GM19395 (cell line): ENCODE measurements at regions not wholly inside any gene's neighbourhood (a gene's known extent, or its start where the extent isn't known, plus 50 kb on each side); places are given as distances from the start of the nearest gene placed in this dataset.
"Not testable (repeated sequence)": the region's sequence is repeated elsewhere in the genome, so short reads cannot be mapped to it uniquely, and the experiment has no call there.

Experiments
- ATAC-seq: cut with Tn5 transposase; IDR thresholded peaks from one replicate; pipeline ENCODE4 v1.9.1; 2021; ENCODE audit warnings: mild to moderate bottlenecking, moderate library complexity; ENCODE audit not compliant: unreplicated experiment

DNA sequence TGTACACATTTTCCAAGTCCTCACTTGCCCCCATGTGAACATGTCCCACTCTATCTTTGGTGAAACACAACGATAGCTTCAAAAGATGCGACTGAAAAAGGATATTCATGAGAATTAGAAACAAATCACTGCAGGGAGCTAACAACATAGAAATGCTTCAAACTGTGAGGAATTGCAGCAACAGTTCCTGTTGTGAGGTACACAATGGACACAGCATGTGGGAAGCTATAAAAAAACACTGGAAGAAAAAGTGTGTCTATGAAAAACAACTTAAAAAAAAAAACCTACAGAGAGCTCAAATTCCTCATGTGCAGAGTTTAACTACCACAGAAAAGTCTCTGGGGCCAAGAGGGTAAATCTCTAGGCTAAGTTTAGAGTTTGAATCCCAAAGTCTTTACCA lies 51.6 kb upstream of the BLTP1 start:
- ATAC-seq = no peak

DNA sequence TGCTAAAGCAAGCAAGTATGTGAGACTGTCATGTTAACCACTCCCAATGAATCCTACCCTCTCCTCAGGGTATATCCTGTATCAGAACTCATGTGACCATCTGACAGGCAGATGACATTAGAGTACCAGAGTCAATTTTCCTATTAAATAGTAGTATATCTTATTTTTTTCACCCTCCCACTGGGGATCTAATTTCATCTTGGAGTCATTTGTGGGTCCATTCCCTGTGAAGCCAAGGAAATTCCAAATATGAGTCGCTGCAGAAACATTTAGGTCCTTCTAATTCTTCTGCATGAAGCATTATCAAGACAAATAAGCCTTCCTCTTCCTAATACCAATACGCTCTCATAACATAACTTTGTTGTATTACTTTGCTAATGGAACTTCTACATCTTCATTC lies 52.2 kb upstream of the BLTP1 start:
- ATAC-seq = no peak

DNA sequence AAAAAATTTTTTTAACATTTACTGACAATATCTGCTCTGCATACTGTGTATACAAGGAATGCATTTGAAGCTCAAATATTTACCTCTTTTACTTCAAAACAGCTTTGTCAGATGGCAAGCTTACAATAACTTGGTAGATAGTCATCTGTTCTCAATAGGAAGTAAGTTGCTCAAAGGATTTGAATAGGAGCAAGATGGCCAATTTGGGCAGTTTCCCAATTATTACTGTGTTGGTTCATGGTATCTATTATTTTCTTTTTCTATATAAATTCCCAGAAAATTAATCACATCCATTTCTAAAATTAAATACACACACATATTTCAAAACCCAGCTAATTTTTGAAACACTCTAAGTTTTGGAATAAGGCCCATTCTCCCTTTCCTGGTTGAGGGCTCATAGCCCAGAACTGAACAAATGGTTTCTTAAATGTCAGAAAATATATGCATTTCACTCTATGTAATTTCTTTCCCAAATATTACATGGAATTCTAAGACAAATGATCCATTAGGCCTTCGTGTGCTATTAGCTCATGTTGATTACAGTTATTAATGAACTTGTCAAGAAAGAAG lies 60.2 kb upstream of the BLTP1 start:
- ATAC-seq = no peak

DNA sequence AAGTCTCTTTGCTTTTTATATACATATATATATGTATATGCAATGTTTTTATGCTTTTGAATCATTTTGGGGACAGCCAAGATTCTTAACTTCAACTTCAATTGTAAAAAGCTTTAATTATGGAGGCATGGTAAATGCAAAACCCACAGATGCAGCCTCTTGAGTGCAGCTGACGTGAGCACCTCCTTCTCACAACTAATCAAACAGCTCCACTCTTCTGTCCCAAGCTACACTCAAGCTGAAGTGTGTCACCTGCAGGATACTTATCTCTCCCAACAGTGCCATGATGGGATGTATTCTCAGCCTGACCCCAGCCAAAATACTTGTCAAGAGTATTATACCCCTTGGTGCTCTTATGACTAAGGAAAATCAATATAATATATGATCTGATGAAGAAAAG lies 60.7 kb upstream of the BLTP1 start:
- no peak for ATAC-seq

DNA sequence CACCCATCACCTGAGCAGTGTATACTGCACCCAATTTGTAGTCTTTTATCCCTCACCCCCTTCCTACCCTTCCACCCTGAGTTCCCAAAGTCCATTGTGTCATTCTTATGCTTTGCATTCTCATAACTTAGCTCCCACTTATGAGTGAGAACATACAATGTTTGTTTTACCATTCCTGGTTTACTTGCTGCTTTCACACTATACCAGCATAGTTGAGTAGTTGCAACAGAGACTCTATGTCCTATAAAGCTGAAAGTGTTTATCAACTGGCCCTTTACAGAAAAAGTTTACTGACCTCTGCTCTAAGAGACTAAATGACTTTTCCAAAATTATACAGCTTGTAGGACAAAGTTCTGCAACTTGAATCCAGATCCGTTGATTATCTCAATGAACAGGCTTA lies 61.1 kb upstream of the BLTP1 start:
- ATAC-seq = no peak

DNA sequence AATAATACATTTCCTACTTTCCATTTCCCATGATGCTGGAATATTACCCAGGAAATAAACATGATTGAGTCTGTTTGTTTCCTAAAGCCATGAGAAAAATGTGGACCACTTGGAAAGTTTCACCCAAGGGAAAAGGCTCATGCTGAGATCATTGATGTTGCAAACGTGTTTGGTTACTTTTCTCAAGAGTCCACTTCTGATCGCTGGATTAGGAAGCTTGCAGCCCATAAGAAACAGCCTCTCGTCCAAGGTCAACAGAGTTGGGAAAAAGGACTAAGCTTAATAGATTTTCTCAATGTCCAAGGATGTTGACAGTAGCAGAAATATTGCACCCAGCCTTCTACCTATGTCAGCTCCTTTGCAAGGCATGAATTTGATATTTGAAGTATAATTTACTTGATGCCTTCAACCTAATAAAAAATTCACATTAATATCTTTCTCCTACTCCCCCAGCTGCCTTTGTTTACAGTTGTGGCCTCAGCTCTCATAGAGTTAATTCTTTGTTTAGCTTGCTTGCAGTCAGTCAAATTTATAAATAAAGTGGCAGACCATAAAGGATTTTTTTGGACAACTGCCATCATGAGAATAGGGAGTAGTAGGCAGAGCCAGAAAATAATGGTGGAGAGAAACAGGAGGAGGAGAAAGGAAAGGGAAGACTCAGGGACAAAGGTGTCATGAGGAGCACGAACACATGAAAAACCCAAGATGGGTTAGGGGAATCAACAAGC lies 65.6 kb upstream of the BLTP1 start:
- no peak for ATAC-seq

DNA sequence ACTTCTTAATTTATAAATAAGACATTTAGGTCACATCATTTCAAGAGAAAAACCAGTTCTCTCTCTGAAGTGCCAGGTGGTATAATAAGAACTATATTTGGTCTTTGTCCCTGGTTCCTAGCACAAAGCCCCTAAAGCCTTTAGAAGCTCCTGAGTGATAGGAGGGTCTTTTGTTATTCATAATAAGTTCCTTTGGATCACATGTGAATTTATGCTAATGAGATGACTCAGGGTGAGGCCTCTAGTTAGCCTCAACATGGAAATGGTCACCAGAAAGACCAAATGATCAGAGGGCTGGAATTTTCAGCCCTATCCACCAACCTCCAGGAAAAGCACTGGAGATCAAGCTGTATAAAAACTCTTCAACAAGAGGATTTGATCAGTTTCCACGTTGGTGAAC lies 68.1 kb upstream of the BLTP1 start:
- no peak for ATAC-seq

DNA sequence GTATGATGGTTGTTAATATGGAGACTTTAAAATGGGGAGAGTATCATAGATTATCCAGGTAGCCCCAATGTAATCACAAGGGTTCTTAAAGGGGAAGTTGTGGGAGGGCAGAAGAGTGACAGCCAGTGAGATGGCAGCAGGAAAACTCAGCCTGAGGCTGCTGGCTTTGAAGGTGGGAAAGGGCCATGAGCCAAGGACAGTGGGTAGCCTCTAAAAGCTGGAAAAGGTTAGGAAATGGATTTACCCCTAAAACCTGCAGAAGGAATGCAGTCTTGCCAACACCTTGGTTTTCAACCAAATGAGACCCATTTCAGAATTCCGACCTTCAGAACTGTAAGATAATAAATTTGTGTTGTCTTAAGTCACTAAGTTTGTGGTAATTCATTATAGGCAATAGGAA lies 68.8 kb upstream of the BLTP1 start:
- no peak for ATAC-seq

DNA sequence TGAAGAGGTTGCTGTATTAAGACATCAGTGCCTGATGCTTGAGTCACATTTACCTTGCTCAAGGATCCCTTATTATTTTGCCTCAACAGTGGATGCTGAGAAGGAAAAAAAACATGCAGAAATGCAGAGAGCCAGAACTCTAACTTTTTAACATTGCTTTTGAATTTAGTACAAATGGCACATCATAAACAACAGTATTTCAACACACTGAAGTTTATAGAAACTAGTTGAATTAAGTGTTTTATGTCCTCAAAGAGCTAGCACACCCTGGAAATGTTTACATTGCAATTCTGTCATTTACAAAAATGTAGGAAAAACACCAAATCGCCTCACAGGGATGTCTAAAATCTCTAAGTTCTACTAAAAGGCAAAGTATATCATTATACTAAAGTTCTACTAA lies 69.5 kb upstream of the BLTP1 start:
- no peak for ATAC-seq

DNA sequence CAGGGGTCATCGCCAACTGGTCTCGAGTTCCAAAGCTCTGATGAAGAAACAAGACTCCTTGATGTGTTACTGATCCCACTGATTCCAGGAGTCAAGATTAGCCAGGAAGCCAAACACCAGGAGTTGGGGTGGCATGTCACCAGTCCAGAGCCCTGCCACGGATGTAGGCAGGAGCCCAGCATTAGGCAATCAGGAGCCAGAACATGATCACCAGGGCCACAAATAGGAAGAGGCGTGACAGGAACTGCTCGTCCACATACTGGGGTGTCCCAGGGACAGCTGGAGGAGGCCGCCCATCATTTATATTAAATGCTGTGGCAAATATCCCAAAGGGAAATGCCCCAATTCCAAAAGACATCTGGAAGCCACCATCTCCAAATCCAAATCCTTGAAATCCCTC lies 74.5 kb upstream of the BLTP1 start:
- ATAC-seq = not testable (repeated sequence)

DNA sequence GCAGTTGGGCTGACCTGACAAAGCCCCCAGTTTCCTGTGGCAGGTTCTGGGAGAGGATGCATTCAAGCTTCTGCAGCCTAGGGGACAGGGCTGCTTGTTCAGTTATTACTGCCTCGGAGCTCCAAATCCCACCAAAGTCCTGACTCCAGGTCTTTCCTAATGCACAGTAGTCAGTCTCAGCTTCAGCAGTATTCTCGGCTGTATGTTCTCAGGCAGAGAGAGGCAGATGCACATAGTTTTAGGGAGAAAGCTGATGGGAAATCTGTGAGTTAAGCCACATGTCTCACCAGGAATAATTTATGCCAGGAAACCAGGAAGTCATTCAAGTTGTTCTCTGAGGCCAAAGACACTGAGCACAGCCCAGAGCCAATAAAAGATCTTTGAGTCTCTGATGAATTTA lies 75.3 kb upstream of the BLTP1 start:
- ATAC-seq = not testable (repeated sequence)

DNA sequence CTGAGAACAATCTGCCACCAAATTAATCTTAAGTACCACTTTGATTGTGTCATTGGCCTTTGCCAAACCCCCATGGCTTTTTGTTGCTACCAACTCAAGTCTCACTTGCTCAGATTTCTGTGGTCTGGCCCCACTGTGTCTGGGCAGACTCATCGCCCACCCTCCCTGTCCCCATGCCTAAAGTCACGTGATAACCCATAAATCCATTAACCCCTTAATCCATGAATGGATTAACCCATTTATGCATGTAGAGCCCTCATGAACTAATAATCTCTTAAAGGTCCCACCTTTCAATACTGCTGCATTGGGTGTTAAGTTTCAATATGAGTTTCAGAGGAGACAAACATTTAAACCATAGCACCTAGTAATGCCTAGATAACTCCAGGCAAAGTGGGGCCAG lies 78.5 kb upstream of the BLTP1 start:
- ATAC-seq = no peak

DNA sequence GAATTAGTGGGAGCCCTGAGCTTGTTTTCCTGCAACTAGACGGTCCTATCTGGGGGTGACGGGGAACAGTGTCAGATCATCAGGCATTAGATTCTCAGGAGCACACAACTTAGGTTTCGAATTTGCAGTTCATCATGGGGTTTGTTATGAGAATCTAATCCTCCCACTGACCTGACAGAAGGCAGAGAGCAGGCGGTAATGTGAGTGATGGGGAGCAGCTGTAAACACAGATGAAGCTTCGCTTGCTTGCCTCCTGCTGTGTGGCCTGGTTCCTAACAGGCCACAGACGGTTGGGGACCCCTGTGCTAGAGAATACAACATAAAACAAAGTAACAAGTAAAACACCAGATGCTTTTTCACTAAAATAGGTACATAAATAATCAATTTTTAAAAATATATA lies 86.2 kb upstream of the BLTP1 start:
- no peak for ATAC-seq

DNA sequence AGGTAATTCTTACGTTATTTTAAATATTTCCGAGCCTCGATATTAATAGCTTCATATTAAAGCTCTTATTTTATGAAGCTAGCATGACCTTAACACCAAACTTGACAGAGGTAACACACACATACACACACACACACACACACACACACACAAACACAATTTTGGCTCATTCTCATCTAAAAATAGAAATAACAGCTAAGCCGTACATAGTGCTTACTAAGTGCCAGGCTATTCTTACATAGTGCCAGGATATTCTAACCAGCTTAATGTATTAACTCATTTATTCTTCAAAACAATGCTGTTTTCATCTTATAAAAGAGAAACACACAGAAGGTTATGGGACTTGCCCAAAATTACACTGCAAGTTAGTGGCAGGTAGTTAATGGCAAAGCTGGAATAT lies 87.0 kb upstream of the BLTP1 start:
- ATAC-seq = no peak

DNA sequence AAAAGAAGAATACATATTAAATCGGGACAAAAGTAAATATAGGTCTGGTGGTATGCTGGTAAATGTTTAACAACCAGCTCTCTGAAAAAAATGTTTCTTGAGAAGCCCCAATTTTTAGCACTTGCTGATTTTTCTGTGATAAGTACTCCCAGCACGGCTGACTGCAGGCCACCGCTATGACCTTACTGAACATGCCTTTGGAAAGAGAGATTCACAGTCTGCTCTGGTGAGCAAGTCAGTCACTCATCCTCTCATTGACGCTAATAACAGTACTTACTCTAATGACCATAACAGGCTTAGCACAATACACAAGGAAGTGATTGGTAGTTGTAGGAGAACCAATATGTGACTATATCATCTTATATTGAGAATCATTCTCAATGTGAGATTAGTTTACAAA lies 98.9 kb upstream of the BLTP1 start:
- no peak for ATAC-seq

DNA sequence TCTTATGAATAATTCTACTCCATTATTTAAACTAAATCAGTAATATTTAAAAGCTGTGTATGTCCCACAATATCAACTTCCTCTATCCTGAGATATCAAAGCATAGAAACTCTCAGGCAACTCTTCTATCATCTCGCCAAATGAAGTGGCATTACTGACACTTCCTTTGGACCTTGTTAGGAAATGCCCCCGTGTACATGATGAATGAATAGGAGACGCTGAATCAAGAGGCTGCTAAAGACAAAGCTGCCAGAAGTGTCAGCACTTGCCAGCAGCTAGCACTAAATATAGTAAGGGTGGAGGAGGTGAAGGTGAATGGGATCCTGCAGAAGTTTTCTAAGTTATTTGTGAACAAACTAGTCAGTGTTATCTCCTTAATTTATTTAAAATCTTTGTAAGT lies 99.5 kb upstream of the BLTP1 start:
- no peak for ATAC-seq

DNA sequence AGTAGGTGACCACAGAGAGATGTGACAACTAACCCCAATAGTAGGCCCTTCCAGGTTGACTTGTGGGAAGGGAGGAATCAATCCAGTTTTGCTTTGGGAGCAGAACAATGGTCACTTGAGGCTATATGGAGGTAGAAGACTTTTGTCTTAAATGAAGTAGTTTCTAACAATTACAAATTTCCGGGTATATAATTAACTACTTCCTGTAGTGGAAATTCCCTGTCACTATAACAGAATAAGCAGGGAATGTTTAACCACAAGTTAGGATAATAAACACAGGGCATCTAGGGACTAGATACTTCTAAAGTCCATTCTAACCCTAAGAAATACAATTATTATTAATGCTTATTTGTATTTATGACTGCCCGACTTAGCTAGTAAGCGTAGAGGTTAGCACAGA lies 99.0 kb upstream of the TRPC3 start:
- no peak for ATAC-seq

DNA sequence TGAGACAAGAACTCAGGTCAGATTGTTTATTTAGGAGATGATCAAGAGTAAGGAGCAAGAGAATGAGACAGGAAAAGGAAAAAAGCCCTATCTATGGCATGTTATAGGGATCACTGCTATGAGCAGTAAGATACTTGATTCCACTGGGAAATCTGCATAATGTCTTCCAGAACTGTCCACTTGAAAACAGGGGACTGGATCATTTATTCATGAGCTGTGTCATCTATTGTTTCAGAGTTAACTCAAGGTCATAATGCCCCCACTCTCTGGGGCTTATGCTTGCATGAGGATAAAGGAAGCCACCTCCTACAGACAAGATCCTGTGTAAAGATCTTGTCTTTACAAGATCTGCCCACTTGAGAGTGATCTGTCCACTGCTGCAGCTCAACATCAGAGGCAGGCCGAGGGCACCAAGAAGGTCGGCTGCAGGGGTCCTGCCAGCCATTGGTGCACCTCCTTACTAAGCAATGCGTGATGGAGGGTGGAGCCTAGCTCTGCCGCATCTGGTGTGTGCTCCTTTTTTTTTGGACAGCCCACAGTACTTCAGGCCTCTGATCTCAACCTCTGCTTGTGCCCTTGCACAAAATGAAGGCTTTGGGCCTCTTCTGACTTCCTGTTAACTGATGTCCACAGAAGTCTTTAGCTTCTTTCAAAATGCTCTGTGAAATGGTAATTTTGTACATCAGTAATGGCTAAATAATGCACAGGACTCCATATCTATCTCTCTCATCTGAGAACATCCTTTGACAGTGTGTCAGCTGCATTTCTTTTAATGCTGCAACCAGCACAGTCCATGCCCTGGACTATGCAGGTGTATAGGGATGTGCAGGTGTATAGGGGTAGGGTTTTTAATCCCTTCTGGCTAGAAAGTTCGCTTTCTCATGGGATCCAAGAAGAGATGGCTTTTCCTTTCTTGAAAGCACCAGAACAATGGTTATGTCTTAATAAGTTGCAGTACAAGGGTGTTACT lies 95.9 kb upstream of the TRPC3 start:
- ATAC-seq = no peak

DNA sequence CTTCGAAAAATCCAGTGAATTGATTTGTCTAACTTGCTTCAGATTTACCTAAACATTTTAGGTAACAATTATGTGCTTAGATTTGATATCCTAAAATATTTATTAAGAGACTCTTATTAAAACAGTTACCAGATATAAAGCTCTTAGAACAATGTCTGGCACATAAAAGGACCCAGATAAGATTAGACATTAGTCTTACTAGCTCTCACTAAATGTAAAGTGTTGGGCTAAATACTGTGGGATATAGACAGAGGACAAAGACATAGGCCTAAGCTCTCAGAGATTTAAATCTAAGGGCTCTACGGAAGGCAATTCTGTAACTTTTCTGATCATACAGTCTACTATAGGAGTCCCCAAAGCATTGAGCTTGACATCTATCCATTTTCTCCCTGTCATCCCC lies 94.4 kb upstream of the TRPC3 start:
- no peak for ATAC-seq

DNA sequence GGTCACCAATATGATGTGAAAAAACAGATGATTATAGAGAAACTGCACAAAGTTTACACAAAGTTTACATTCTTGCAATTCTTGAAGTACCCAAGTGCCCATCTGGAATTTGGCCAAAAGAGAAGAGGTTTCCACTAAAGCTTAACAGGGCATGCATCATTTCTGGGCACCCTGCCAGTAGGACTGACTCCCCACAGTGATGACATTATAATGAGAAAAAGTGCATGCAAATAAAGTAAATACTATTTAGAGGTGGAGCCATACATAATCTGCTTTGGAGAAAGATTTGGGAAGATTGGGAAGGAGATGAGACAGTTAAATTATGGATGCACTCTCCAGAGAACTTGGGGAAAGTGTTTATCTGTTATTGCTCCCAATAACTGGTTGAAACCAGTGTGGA lies 93.7 kb upstream of the TRPC3 start:
- no peak for ATAC-seq

DNA sequence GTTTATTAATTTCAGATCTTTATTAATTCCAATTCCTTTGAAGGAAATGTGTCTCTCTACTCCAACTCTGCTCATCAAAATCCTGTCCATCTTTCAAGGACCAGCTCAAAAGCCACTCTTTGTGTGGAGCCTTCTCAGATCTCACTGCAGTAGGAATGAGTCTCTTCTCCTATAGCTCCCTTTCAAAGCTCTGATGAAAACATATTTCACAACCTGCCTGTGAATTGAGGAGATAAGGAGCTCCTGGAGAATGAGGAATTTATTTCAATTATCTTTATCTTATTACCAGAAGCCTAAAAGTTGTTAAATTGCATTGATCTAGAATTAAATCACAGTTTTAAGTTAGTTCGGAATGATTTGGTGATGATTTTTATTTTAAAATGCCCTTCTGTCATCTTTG lies 92.6 kb upstream of the TRPC3 start:
- ATAC-seq = no peak

DNA sequence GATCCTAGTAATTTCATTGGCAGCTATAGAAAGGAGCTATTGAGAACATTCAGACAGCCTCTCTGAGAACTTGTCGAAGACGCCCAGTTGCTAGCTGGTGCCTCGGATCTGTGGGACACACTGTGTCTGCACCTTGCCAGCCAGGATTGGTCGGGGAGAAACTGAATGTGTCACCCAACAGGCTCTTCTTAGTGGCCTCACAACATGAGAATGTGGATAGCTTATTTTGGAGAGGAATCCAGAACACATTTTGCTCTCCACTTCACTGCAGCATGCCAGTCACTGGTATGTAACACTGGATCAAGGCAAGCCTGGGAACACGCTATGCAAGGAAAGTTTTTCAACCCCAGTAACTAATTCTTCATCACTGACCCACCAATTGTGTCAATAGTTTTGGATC lies 89.5 kb upstream of the TRPC3 start:
- no peak for ATAC-seq
